Astrocyte (in vitro differentiated cells and primary cell): ENCODE measurements at regions not wholly inside any gene's neighbourhood (a gene's known extent, or its start where the extent isn't known, plus 50 kb on each side); places are given as distances from the start of the nearest gene placed in this dataset.

Source experiments
- DNase-seq: peaks from one replicate; pipeline ENCODE4 v3.0.0-alpha.2; 2010; ENCODE audit warnings: low read depth
- FAIRE-seq: peaks from 2 replicates; lab custom pipeline; 2011; peaks lifted over from hg19 to GRCh38; lab: Jason Lieb, UNC
- H2AFZ ChIP-seq: 2 replicates; pipeline ENCODE4 v1.6.0; 2012; ENCODE audit warnings: low read depth, low read length, inconsistent platforms
- H3K27ac ChIP-seq: 2 replicates; pipeline ENCODE4 v1.5.1; 2011; ENCODE audit warnings: low read depth, low read length, inconsistent platforms
- H3K27me3 ChIP-seq: 2 replicates; pipeline ENCODE4 v1.6.0; 2011; ENCODE audit warnings: low read length, inconsistent platforms; ENCODE audit not compliant: insufficient read depth
- H3K36me3 ChIP-seq: 2 replicates; pipeline ENCODE4 v1.5.1; 2011; ENCODE audit warnings: low read length, inconsistent platforms; ENCODE audit not compliant: insufficient read depth
- H3K4me1 ChIP-seq: 2 replicates; pipeline ENCODE4 v1.5.1; 2011; ENCODE audit warnings: low read length, inconsistent platforms; ENCODE audit not compliant: insufficient read depth
- H3K4me2 ChIP-seq: 2 replicates; pipeline ENCODE4 v1.6.0; 2012; ENCODE audit warnings: low read length, inconsistent platforms
- H3K4me3 ChIP-seq: 2 replicates; pipeline ENCODE4 v1.5.1; 2011; ENCODE audit warnings: low read depth, mild to moderate bottlenecking, low read length, inconsistent platforms; ENCODE audit not compliant: insufficient read depth
- H3K79me2 ChIP-seq: 2 replicates; pipeline ENCODE4 v1.6.0; 2012; ENCODE audit warnings: mild to moderate bottlenecking, low read length, inconsistent platforms; ENCODE audit not compliant: insufficient read depth
- H3K9ac ChIP-seq: 2 replicates; pipeline ENCODE4 v1.6.0; 2012; ENCODE audit warnings: mild to moderate bottlenecking, low read length, inconsistent platforms
- H3K9me3 ChIP-seq: 2 replicates; pipeline ENCODE4 v1.5.1; 2012; ENCODE audit warnings: low read depth, mild to moderate bottlenecking, low read length, inconsistent platforms; ENCODE audit not compliant: insufficient read depth
- H4K20me1 ChIP-seq: 2 replicates; pipeline ENCODE4 v1.6.0; 2012; ENCODE audit warnings: low read length, inconsistent platforms; ENCODE audit not compliant: insufficient read depth
- H3K27ac Mint-ChIP-seq: one replicate; pipeline ENCODE4 v1.8.0; 2021; ENCODE audit warnings: mild to moderate bottlenecking, mixed read lengths; ENCODE audit not compliant: unreplicated experiment
- H3K27me3 Mint-ChIP-seq: one replicate; pipeline ENCODE4 v1.8.0; 2021; ENCODE audit warnings: low read depth, mixed read lengths; ENCODE audit not compliant: unreplicated experiment
- H3K36me3 Mint-ChIP-seq: one replicate; pipeline ENCODE4 v1.8.0; 2021; ENCODE audit warnings: low read depth, mixed read lengths; ENCODE audit not compliant: unreplicated experiment
- H3K4me1 Mint-ChIP-seq: one replicate; pipeline ENCODE4 v1.8.0; 2021; ENCODE audit warnings: low read depth, mixed read lengths; ENCODE audit not compliant: unreplicated experiment
- H3K4me3 Mint-ChIP-seq: one replicate; pipeline ENCODE4 v1.8.0; 2021; ENCODE audit warnings: mild to moderate bottlenecking, moderate library complexity, mixed read lengths; ENCODE audit not compliant: unreplicated experiment
- H3K9me3 Mint-ChIP-seq: one replicate; pipeline ENCODE4 v1.8.0; 2021; ENCODE audit warnings: mild to moderate bottlenecking, mixed read lengths; ENCODE audit not compliant: unreplicated experiment
- CTCF ChIP-seq: IDR thresholded peaks from 2 replicates; pipeline ENCODE4 v1.5.1; 2011; ENCODE audit warnings: low read depth, mild to moderate bottlenecking, inconsistent platforms, low read length, moderate library complexity; ENCODE audit not compliant: insufficient read depth
- EZH2 ChIP-seq: IDR thresholded peaks from 2 replicates; pipeline ENCODE4 v1.6.1; 2012; ENCODE audit warnings: mild to moderate bottlenecking, low read length, inconsistent platforms; ENCODE audit not compliant: insufficient read depth

GRCh38 chr15:95988574-95988887 lies 342.0 kb upstream of the NR2F2 start:
- Histone ChIP-seq H3K9me3 (no peaks in the 10 kb centered on the region), H3K27ac (no peak overlapping the region), H3K4me3 (no peak overlapping the region), H3K4me1 (no peaks in the 10 kb centered on the region), H2AFZ (no peak overlapping the region), H3K4me2 (no peak overlapping the region), H3K27me3 (no peaks in the 10 kb centered on the region), H4K20me1 (no peaks in the 10 kb centered on the region), H3K9ac (no peak overlapping the region), H3K79me2 (no peaks in the 10 kb centered on the region), H3K36me3 (no peaks in the 10 kb centered on the region)
- no peak for TF ChIP-seq EZH2
- no peak for TF ChIP-seq CTCF
- Mint-ChIP-seq H3K36me3 (no peaks in the 10 kb centered on the region), H3K27me3 (peaks cover 4% of the 10 kb centered on the region), H3K9me3 (no peaks in the 10 kb centered on the region), H3K4me3 (no peak overlapping the region), H3K27ac (no peak overlapping the region), H3K4me1 (peaks cover 7% of the 10 kb centered on the region)
- FAIRE-seq, result no peak
- DNase-seq, result no peak

- FAIRE-seq (no peak), DNase-seq (no peak)
- peaks cover 10% of the 10 kb centered on the region for H3K4me1 Mint-ChIP-seq
- TF ChIP-seq EZH2 (no peak), CTCF (no peak)
- H3K9me3 ChIP-seq, result no peaks in the 10 kb centered on the region
- H3K4me3 Mint-ChIP-seq, result no peak overlapping the region
- no peak overlapping the region for H3K9ac ChIP-seq
- H3K4me2 ChIP-seq, result no peak overlapping the region
- no peaks in the 10 kb centered on the region for H3K9me3 Mint-ChIP-seq
- no peaks in the 10 kb centered on the region for H3K79me2 ChIP-seq
- no peak overlapping the region for H3K27ac ChIP-seq
- H4K20me1 ChIP-seq, result no peaks in the 10 kb centered on the region
- H3K4me1 ChIP-seq, result peaks cover 2% of the 10 kb centered on the region
- H3K27me3 ChIP-seq, result no peaks in the 10 kb centered on the region
- H3K4me3 ChIP-seq, result no peak overlapping the region
- H3K27ac Mint-ChIP-seq, result no peak overlapping the region
- no peaks in the 10 kb centered on the region for H3K36me3 ChIP-seq
- H3K36me3 Mint-ChIP-seq, result no peaks in the 10 kb centered on the region
- H2AFZ ChIP-seq, result no peak overlapping the region
- peaks cover 4% of the 10 kb centered on the region for H3K27me3 Mint-ChIP-seq
Measured at GRCh38 chr15:95989392-95989791, 341.1 kb upstream of the NR2F2 start.

- no peaks in the 10 kb centered on the region for H3K36me3 Mint-ChIP-seq
- FAIRE-seq (no peak), DNase-seq (peak; percentile 27)
- no peaks in the 10 kb centered on the region for H3K27me3 ChIP-seq
- H3K27me3 Mint-ChIP-seq, result no peaks in the 10 kb centered on the region
- no peaks in the 10 kb centered on the region for H3K36me3 ChIP-seq
- H3K4me3 ChIP-seq, result no peak overlapping the region
- no peaks in the 10 kb centered on the region for H4K20me1 ChIP-seq
- no peak overlapping the region for H3K27ac ChIP-seq
- no peak overlapping the region for H3K4me2 ChIP-seq
- no peaks in the 10 kb centered on the region for H3K9me3 ChIP-seq
- H3K4me3 Mint-ChIP-seq, result no peak overlapping the region
- H3K9ac ChIP-seq, result no peak overlapping the region
- H3K79me2 ChIP-seq, result no peaks in the 10 kb centered on the region
- no peak overlapping the region for H3K27ac Mint-ChIP-seq
- TF ChIP-seq CTCF (no peak), EZH2 (no peak)
- no peak overlapping the region for H2AFZ ChIP-seq
- peaks cover 22% of the 10 kb centered on the region for H3K4me1 Mint-ChIP-seq
- H3K9me3 Mint-ChIP-seq, result no peaks in the 10 kb centered on the region
- peaks cover 4% of the 10 kb centered on the region for H3K4me1 ChIP-seq
Measured at GRCh38 chr15:95990833-95991232, 339.7 kb upstream of the NR2F2 start.
